Trophoblast cell (in vitro differentiated cells and primary cell): ENCODE measurements at regions not wholly inside any gene's neighbourhood (a gene's known extent, or its start where the extent isn't known, plus 50 kb on each side); places are given as distances from the start of the nearest gene placed in this dataset.

Experiments used
- DNase-seq, 2 donors: peaks; one replicate each; pipeline ENCODE4 v3.0.0-alpha.2; 2016
- H2AFZ ChIP-seq: 2 replicates; pipeline ENCODE4 v1.6.1; 2013; ENCODE audit warnings: low read length, moderate library complexity, mild to moderate bottlenecking; ENCODE audit not compliant: insufficient read depth, poor library complexity
- H2AK5ac ChIP-seq: 2 replicates; pipeline ENCODE4 v1.6.1; 2013; ENCODE audit warnings: mild to moderate bottlenecking, low read length
- H2BK120ac ChIP-seq: 2 replicates; pipeline ENCODE4 v1.6.1; 2013; ENCODE audit warnings: low read length, mild to moderate bottlenecking, moderate library complexity; ENCODE audit not compliant: insufficient read depth, poor library complexity
- H2BK12ac ChIP-seq: 2 replicates; pipeline ENCODE4 v1.6.1; 2013; ENCODE audit warnings: mild to moderate bottlenecking, low read length, moderate library complexity
- H2BK5ac ChIP-seq: 2 replicates; pipeline ENCODE4 v1.6.1; 2013; ENCODE audit warnings: low read length, low read depth, moderate library complexity, mild to moderate bottlenecking; ENCODE audit not compliant: poor library complexity
- H3K14ac ChIP-seq: 2 replicates; pipeline ENCODE4 v1.6.1; 2013; ENCODE audit warnings: mild to moderate bottlenecking, low read length
- H3K18ac ChIP-seq: 2 replicates; pipeline ENCODE4 v1.6.1; 2013; ENCODE audit warnings: mild to moderate bottlenecking, low read length
- H3K23ac ChIP-seq: 2 replicates; pipeline ENCODE4 v1.6.1; 2013; ENCODE audit warnings: low read length
- H3K27ac ChIP-seq: 2 replicates; pipeline ENCODE4 v1.5.1; 2013; ENCODE audit warnings: low read depth, mild to moderate bottlenecking, inconsistent platforms, low read length, moderate library complexity
- H3K27me3 ChIP-seq: 2 replicates; pipeline ENCODE4 v1.6.1; 2013; ENCODE audit warnings: inconsistent platforms, mild to moderate bottlenecking, low read length, moderate library complexity; ENCODE audit not compliant: insufficient read depth
- H3K36me3 ChIP-seq, 2 experiments: 1 replicate in 1 of 2; 2 replicates in 1 of 2; pipeline ENCODE4 v1.6.1; 2013; ENCODE audit warnings: low read length in 2 of 2, mild to moderate bottlenecking in 2 of 2, moderate library complexity in 1 of 2; ENCODE audit not compliant: insufficient read depth in 2 of 2, control insufficient read depth in 1 of 2
- H3K4ac ChIP-seq: 2 replicates; pipeline ENCODE4 v1.6.1; 2013; ENCODE audit warnings: low read depth, mild to moderate bottlenecking, low read length, moderate library complexity
- H3K4me1 ChIP-seq, 2 experiments: 1 replicate in 1 of 2; 2 replicates in 1 of 2; pipeline ENCODE4 v1.6.1; 2013; ENCODE audit warnings: low read length in 2 of 2, mild to moderate bottlenecking in 2 of 2, moderate library complexity in 1 of 2; ENCODE audit not compliant: insufficient read depth in 2 of 2, control insufficient read depth in 1 of 2
- H3K4me2 ChIP-seq: 2 replicates; pipeline ENCODE4 v1.6.1; 2013; ENCODE audit warnings: inconsistent platforms, mild to moderate bottlenecking, low read length, moderate library complexity
- H3K4me3 ChIP-seq: 2 replicates; pipeline ENCODE4 v1.5.1; 2013; ENCODE audit warnings: mild to moderate bottlenecking, low read depth, low read length, inconsistent platforms
- H3K79me1 ChIP-seq: one replicate; pipeline ENCODE4 v1.6.1; 2013; ENCODE audit warnings: low read length
- H3K79me2 ChIP-seq: 2 replicates; pipeline ENCODE4 v1.6.1; 2013; ENCODE audit warnings: low read length, mild to moderate bottlenecking; ENCODE audit not compliant: control insufficient read depth, insufficient read depth, poor library complexity
- H3K9ac ChIP-seq: 2 replicates; pipeline ENCODE4 v1.6.1; 2013; ENCODE audit warnings: mild to moderate bottlenecking, low read length
- H3K9me3 ChIP-seq: 2 replicates; pipeline ENCODE4 v1.6.1; 2013; ENCODE audit warnings: low read depth, mild to moderate bottlenecking, control low read depth, inconsistent platforms, low read length; ENCODE audit not compliant: insufficient read depth
- H4K12ac ChIP-seq: 2 replicates; pipeline ENCODE4 v1.6.1; 2013; ENCODE audit warnings: low read depth, mild to moderate bottlenecking, low read length, moderate library complexity
- H4K8ac ChIP-seq: 2 replicates; pipeline ENCODE4 v1.6.1; 2013; ENCODE audit warnings: low read depth, mild to moderate bottlenecking, low read length, moderate library complexity
- H4K91ac ChIP-seq: one replicate; pipeline ENCODE4 v1.6.1; 2013; ENCODE audit warnings: low read depth, mild to moderate bottlenecking, low read length, moderate library complexity
- WGBS: extraction: QIAGEN DNeasy Blood & Tissue Kit; methylation state at CpG from one replicate; pipeline ENCODE4 v1.1.7; 2013; ENCODE audit warnings: missing lambda C conversion rate; ENCODE audit not compliant: insufficient read length, insufficient coverage; ENCODE audit errors: extremely low coverage; 5-methylcytosine and 5-hydroxymethylcytosine counted together

- no peak overlapping the region for H4K8ac ChIP-seq
- no peak overlapping the region for H3K23ac ChIP-seq
- H4K12ac ChIP-seq = no peak overlapping the region
- no CpG with 5 or more reads among the region's 3 CpGs for WGBS
- H2AK5ac ChIP-seq = no peak overlapping the region
- no peak overlapping the region for H3K4ac ChIP-seq
- H3K4me3 ChIP-seq = no peak overlapping the region
- no peak overlapping the region for H3K9ac ChIP-seq
- H3K9me3 ChIP-seq = peaks cover 2% of the 10 kb centered on the region
- H3K27me3 ChIP-seq = no peaks in the 10 kb centered on the region
- H2BK5ac ChIP-seq = no peak overlapping the region
- H2AFZ ChIP-seq = no peak overlapping the region
- H3K4me1 ChIP-seq = peaks cover 0 to 2% of the 10 kb centered on the region in 2 experiments
- no peaks in the 10 kb centered on the region for H3K36me3 ChIP-seq
- no peak overlapping the region for H2BK120ac ChIP-seq
- no peak overlapping the region for H4K91ac ChIP-seq
- no peaks in the 10 kb centered on the region for H3K79me1 ChIP-seq
- no peak overlapping the region for H3K14ac ChIP-seq
- H3K79me2 ChIP-seq = no peaks in the 10 kb centered on the region
- H3K18ac ChIP-seq = no peak overlapping the region
- H3K4me2 ChIP-seq = no peak overlapping the region
- DNase-seq = no peak
- H2BK12ac ChIP-seq = no peak overlapping the region
- no peak overlapping the region for H3K27ac ChIP-seq
Measured at GRCh38 chr10:25661632-25662031, 272.4 kb upstream of the MYO3A start.

GRCh38 chr10:25666276-25666675 is 267.8 kb upstream of the MYO3A start:
- no CpG with 5 or more reads among the region's 3 CpGs for WGBS
- H3K4ac ChIP-seq = no peak overlapping the region

GRCh38 chr10:25675204-25675603 is 258.8 kb upstream of the MYO3A start:
- Histone ChIP-seq H2AK5ac (no peak overlapping the region), H3K9me3 (peaks cover 2% of the 10 kb centered on the region), H3K4me1 (no peaks in the 10 kb centered on the region), H2AFZ (no peak overlapping the region), H3K4ac (no peak overlapping the region), H3K27ac (no peak overlapping the region), H3K79me2 (no peaks in the 10 kb centered on the region), H3K36me3 (no peaks in the 10 kb centered on the region), H3K4me2 (no peak overlapping the region), H4K8ac (no peak overlapping the region), H3K23ac (no peak overlapping the region), H2BK12ac (no peak overlapping the region), H4K91ac (no peak overlapping the region), H3K9ac (no peak overlapping the region), H3K4me3 (no peak overlapping the region), H3K18ac (no peak overlapping the region), H3K14ac (no peak overlapping the region), H4K12ac (no peak overlapping the region), H3K27me3 (no peaks in the 10 kb centered on the region), H3K79me1 (no peaks in the 10 kb centered on the region), H2BK5ac (no peak overlapping the region), H2BK120ac (no peak overlapping the region)
- WGBS = no CpG with 5 or more reads among the region's 7 CpGs
- no peak for DNase-seq

More at GRCh38 chr10:25666276-25666675, 267.8 kb upstream of the MYO3A start:
- H3K9ac ChIP-seq = no peak overlapping the region
- H2BK5ac ChIP-seq = no peak overlapping the region
- H4K12ac ChIP-seq = no peak overlapping the region
- no peaks in the 10 kb centered on the region for H3K27me3 ChIP-seq
- no peaks in the 10 kb centered on the region for H3K9me3 ChIP-seq
- no peak overlapping the region for H2AFZ ChIP-seq
- no peak overlapping the region for H2BK12ac ChIP-seq
- H3K23ac ChIP-seq = no peak overlapping the region
- H3K36me3 ChIP-seq = no peaks in the 10 kb centered on the region
- H3K4me3 ChIP-seq = no peak overlapping the region
- H3K27ac ChIP-seq = no peak overlapping the region
- no peak overlapping the region for H4K8ac ChIP-seq
- no peak for DNase-seq
- no peaks in the 10 kb centered on the region for H3K79me1 ChIP-seq
- H3K14ac ChIP-seq = no peak overlapping the region
- no peak overlapping the region for H2BK120ac ChIP-seq
- no peak overlapping the region for H3K4me2 ChIP-seq
- no peak overlapping the region for H4K91ac ChIP-seq
- no peaks in the 10 kb centered on the region for H3K79me2 ChIP-seq
- peaks cover 0 to 2% of the 10 kb centered on the region in 2 experiments for H3K4me1 ChIP-seq
- H3K18ac ChIP-seq = no peak overlapping the region
- H2AK5ac ChIP-seq = no peak overlapping the region

- no peaks in the 10 kb centered on the region for H3K79me1 ChIP-seq
- no peaks in the 10 kb centered on the region for H3K36me3 ChIP-seq
- no peak overlapping the region for H4K12ac ChIP-seq
- no peak overlapping the region for H2AFZ ChIP-seq
- no peak overlapping the region for H4K91ac ChIP-seq
- no CpG with 5 or more reads among the region's 1 CpG for WGBS
- no peak overlapping the region for H2BK5ac ChIP-seq
- H3K18ac ChIP-seq = no peak overlapping the region
- H3K4ac ChIP-seq = no peak overlapping the region
- H3K27ac ChIP-seq = no peak overlapping the region
- no peak overlapping the region for H2AK5ac ChIP-seq
- no peak overlapping the region for H3K9ac ChIP-seq
- H3K79me2 ChIP-seq = no peaks in the 10 kb centered on the region
- no peaks in the 10 kb centered on the region for H3K27me3 ChIP-seq
- H3K4me1 ChIP-seq = no peaks in the 10 kb centered on the region
- no peak overlapping the region for H3K14ac ChIP-seq
- H2BK120ac ChIP-seq = no peak overlapping the region
- no peak overlapping the region for H3K4me3 ChIP-seq
- H4K8ac ChIP-seq = no peak overlapping the region
- no peak overlapping the region for H3K4me2 ChIP-seq
- H2BK12ac ChIP-seq = no peak overlapping the region
- H3K23ac ChIP-seq = no peak overlapping the region
- DNase-seq = no peak
- peaks cover 2% of the 10 kb centered on the region for H3K9me3 ChIP-seq
Measured at GRCh38 chr10:25675615-25676014, 258.4 kb upstream of the MYO3A start.
